IMR-90 (cell line): ENCODE measurements at regions not wholly inside any gene's neighbourhood (a gene's known extent, or its start where the extent isn't known, plus 50 kb on each side); places are given as distances from the start of the nearest gene placed in this dataset.

ENCODE experiments used
- BHLHE40 ChIP-seq: fragments of 150-350 bp; IDR thresholded peaks from 2 replicates; pipeline ENCODE4 v1.6.1; 2016; ENCODE audit warnings: mild to moderate bottlenecking, low read depth, low read length
- CEBPB ChIP-seq: IDR thresholded peaks from 2 replicates; pipeline ENCODE4 v1.6.1; 2012; ENCODE audit warnings: low read depth, low read length, improper control_type of control experiment
- CHD1 ChIP-seq: IDR thresholded peaks from 2 replicates; pipeline ENCODE4 v1.6.1; 2012; ENCODE audit warnings: low read depth, low read length, improper control_type of control experiment
- FOS ChIP-seq: fragments of 150-350 bp; IDR thresholded peaks from 2 replicates; pipeline ENCODE4 v1.6.1; 2016; ENCODE audit warnings: low read depth, low read length
- MXI1 ChIP-seq: IDR thresholded peaks from 2 replicates; pipeline ENCODE4 v1.6.1; 2012; ENCODE audit warnings: low read depth, mild to moderate bottlenecking, low read length, moderate library complexity, borderline replicate concordance
- POLR2A ChIP-seq: IDR thresholded peaks from 2 replicates; pipeline ENCODE4 v1.6.1; 2012; ENCODE audit warnings: mild to moderate bottlenecking, low read depth, low read length
- RAD21 ChIP-seq: IDR thresholded peaks from 2 replicates; pipeline ENCODE4 v1.6.1; 2012; ENCODE audit warnings: low read length, improper control_type of control experiment
- RCOR1 ChIP-seq: IDR thresholded peaks from 2 replicates; pipeline ENCODE4 v1.6.1; 2012; ENCODE audit warnings: mild to moderate bottlenecking, low read length, improper control_type of control experiment; ENCODE audit not compliant: insufficient replicate concordance
- SMC3 ChIP-seq: fragments of 150-350 bp; IDR thresholded peaks from 2 replicates; pipeline ENCODE4 v1.6.1; 2016; ENCODE audit warnings: low read depth, mild to moderate bottlenecking, antibody characterized with exemption, low read length, moderate library complexity
- TF ChIP-seq, protein P1 (sequence below): conservative IDR thresholded peaks from 2 replicates; pipeline ENCODE4 v1.5.1; 2012; ENCODE audit warnings: mild to moderate bottlenecking, low read depth, low read length, improper control_type of control experiment

GRCh38 chr1:229784834-229785233 lies 158.8 kb downstream of the URB2 start:
- TF ChIP-seq RCOR1 (no peak), CEBPB (no peak), MXI1 (no peak), POLR2A (no peak), RAD21 (no peak), SMC3 (no peak), CHD1 (no peak), BHLHE40 (no peak), FOS (no peak)
- TF ChIP-seq, protein P1, sequence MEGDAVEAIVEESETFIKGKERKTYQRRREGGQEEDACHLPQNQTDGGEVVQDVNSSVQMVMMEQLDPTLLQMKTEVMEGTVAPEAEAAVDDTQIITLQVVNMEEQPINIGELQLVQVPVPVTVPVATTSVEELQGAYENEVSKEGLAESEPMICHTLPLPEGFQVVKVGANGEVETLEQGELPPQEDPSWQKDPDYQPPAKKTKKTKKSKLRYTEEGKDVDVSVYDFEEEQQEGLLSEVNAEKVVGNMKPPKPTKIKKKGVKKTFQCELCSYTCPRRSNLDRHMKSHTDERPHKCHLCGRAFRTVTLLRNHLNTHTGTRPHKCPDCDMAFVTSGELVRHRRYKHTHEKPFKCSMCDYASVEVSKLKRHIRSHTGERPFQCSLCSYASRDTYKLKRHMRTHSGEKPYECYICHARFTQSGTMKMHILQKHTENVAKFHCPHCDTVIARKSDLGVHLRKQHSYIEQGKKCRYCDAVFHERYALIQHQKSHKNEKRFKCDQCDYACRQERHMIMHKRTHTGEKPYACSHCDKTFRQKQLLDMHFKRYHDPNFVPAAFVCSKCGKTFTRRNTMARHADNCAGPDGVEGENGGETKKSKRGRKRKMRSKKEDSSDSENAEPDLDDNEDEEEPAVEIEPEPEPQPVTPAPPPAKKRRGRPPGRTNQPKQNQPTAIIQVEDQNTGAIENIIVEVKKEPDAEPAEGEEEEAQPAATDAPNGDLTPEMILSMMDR: no peak
